Vagina (tissue), 2 donors: ENCODE measurements at regions not wholly inside any gene's neighbourhood (a gene's known extent, or its start where the extent isn't known, plus 50 kb on each side); places are given as distances from the start of the nearest gene placed in this dataset.

Experiments used
- DNase-seq, 2 donors: peaks; one replicate each; pipeline ENCODE4 v3.0.0-alpha.2; 2017; ENCODE audit errors: extremely low spot score in 2 of 2
- H3K27ac ChIP-seq: fragments of 200-600 bp; sonication (generic); one replicate; pipeline ENCODE4 v1.5.1; 2019
- H3K27me3 ChIP-seq: fragments of 200-600 bp; sonication (generic); one replicate; pipeline ENCODE4 v1.5.1; 2019
- H3K36me3 ChIP-seq, 2 donors: fragments of 200-600 bp; sonication (generic); one replicate each; pipeline ENCODE4 v1.5.1; 2017 to 2019
- H3K4me1 ChIP-seq: fragments of 200-600 bp; sonication (generic); one replicate; pipeline ENCODE4 v1.5.1; 2019
- H3K4me3 ChIP-seq, 2 donors: fragments of 200-600 bp; sonication (generic); 1 replicate in 1 of 2; 2 replicates in 1 of 2; pipeline ENCODE4 v1.5.1; 2016 to 2019
- H3K9me3 ChIP-seq: fragments of 200-600 bp; sonication (generic); one replicate; pipeline ENCODE4 v1.5.1; 2019
- POLR2A ChIP-seq, 2 donors: fragments of 450-650 bp; IDR thresholded peaks; one replicate each; pipeline ENCODE4 v1.6.1; 2017; ENCODE audit warnings: antibody characterized with exemption in 2 of 2, mild to moderate bottlenecking in 2 of 2, moderate library complexity in 2 of 2
- POLR2AphosphoS5 ChIP-seq, 2 donors: sonication (generic); formaldehyde crosslinking; IDR thresholded peaks; one replicate each; pipeline ENCODE4 v1.9.0; 2017; ENCODE audit warnings: antibody characterized with exemption in 2 of 2, mild to moderate bottlenecking in 2 of 2, low read depth in 1 of 2; ENCODE audit not compliant: insufficient read depth in 1 of 2
- intact Hi-C: fragments of 100-400 bp; cut with DNase I; formaldehyde crosslinking; loops from one replicate; pipeline ENCODE4 v1.15.1; 2023
- TF ChIP-seq, protein P1 (sequence below), 3 experiments: fragments of 450-650 bp in 2 of 3; fragments of 200-600 bp in 1 of 3; sonication (generic) in 1 of 3; IDR thresholded peaks; one replicate each; pipeline ENCODE4 v1.5.1; 2017 to 2019; ENCODE audit warnings: antibody characterized with exemption in 3 of 3, mild to moderate bottlenecking in 2 of 3, moderate library complexity in 2 of 3

DNA sequence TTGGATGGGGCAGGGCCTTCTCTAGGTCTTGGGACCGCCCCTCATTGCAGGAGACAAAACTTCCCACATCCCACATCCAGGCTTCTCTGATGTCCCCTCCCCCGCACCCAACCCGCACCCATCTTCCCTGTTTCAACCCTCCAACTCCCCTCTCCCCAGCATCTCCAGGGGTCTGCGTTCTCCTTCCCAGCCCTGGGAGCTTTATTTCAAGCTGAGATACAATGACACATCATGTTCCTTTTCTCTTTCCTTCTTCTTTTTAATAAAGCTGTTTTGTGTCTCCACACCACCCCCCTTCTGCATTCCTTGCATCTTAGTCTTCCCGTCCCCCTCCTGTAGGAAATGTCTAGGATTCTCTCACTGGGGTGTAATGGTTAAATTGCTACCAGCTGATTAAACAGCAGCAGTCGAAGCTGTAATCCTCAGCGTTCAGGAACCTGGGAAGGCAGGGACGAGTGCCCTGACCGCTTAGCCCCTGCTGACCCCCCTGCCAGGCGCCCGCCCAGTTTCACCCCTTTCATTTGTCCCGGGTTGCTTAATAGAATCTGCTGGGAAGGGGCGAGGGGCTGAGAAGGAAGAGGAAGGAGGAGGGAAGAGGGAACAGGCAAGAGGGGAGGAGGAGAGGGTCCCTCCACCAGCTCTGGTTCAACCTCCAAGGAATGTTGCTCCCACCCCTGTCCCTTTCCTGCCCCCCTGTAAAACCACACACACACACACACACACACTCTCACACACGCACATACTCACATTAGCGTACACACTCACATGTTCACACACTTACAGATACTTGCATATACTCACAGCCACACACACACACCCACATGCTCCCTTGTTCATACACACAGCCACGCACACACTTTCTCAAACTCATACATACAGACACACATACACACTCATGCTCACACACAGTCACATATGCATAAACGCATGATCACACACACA lies 104.5 kb upstream of the MED13L start:
- TF ChIP-seq POLR2AphosphoS5 (IDR thresholded peaks at IDR 0.05; ENCODE audit: insufficient read depth in 1 of 2, low read depth in 1 of 2), result peak in 1 of 2 donors; percentile 27
- TF ChIP-seq, protein P1, sequence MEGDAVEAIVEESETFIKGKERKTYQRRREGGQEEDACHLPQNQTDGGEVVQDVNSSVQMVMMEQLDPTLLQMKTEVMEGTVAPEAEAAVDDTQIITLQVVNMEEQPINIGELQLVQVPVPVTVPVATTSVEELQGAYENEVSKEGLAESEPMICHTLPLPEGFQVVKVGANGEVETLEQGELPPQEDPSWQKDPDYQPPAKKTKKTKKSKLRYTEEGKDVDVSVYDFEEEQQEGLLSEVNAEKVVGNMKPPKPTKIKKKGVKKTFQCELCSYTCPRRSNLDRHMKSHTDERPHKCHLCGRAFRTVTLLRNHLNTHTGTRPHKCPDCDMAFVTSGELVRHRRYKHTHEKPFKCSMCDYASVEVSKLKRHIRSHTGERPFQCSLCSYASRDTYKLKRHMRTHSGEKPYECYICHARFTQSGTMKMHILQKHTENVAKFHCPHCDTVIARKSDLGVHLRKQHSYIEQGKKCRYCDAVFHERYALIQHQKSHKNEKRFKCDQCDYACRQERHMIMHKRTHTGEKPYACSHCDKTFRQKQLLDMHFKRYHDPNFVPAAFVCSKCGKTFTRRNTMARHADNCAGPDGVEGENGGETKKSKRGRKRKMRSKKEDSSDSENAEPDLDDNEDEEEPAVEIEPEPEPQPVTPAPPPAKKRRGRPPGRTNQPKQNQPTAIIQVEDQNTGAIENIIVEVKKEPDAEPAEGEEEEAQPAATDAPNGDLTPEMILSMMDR (IDR thresholded peaks at IDR 0.05), result no peak
- peak overlapping the region; percentile 63 for H3K27ac ChIP-seq

DNA sequence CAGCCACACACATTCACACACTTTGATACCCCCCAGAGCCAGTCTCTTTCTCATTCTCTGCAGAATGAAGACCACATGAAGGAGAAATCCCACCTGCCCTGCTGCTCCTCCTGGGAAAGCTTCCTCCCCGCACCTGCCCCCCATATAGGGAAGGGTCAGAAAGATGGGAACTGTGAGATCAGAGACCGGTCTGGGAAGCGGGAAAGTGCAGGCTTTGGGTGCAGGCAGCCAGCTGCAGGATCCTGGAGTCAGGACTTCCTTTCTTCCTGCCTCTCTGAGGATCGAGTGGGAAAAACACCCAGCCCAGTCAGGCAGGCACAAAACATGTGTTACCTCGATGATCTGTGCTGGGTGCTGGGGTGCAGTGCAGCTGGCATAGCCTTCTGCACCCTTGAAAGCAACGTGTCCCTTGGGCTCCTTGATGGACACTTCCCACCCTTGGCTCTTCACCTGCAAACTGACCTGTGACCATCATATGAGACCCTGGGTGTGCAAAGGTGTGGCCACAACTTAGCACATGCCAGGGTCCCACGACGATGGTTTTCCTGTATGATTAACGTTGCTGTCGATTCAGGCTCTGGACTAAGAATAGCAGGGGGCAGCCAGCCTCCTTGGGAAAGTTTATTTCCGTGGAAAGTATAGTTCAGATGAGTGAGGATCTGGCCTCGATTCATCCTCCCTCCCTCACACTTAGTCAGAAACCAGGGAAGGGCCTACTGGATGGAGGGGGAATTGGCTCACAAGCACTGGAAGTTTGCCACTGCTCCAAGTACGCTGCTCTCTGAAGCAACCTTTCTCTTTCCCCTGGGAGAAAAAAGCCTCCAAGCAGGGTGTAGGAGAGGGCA lies 105.4 kb upstream of the MED13L start:
- DNase-seq, result no peak

More for the DNA sequence above, 104.5 kb upstream of the MED13L start:
- no peak overlapping the region for H3K4me3 ChIP-seq
- H3K9me3 ChIP-seq, result no peaks in the 10 kb centered on the region
- no peaks in the 10 kb centered on the region for H3K36me3 ChIP-seq
- DNase-seq, result no peak
- H3K27me3 ChIP-seq, result no peaks in the 10 kb centered on the region
- intact Hi-C loops, result no loop called here
- peaks cover 41% of the 10 kb centered on the region for H3K4me1 ChIP-seq

DNA sequence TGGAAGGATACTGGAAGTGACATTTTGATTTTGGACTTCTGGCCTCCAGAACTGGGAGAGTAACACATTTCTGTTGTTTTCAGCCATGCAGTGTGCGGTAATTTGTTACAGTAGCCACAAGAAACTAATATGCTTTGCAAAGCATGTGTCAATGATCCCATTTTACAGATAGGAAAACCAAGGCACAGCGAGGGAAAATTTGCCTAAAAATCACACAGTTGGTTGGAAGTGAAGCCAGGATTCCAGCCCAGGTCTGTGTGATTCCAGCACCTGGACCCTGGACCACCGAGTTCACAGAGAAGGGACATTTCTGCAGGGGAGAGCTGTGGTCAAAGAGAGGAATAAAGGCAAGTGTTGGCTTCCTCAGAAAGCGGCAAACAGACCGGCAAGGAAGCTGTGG lies 106.7 kb upstream of the MED13L start:
- DNase-seq, result no peak
- TF ChIP-seq POLR2A (IDR thresholded peaks at IDR 0.05), result no peak
- TF ChIP-seq, protein P1 (IDR thresholded peaks at IDR 0.05), result no peak
- no peak for TF ChIP-seq POLR2AphosphoS5 (IDR thresholded peaks at IDR 0.05; ENCODE audit: insufficient read depth in 1 of 2, low read depth in 1 of 2)
- peaks cover 40% of the 10 kb centered on the region for H3K4me1 ChIP-seq
- intact Hi-C loops, result no loop called here
- no peaks in the 10 kb centered on the region for H3K36me3 ChIP-seq
- H3K27me3 ChIP-seq, result no peaks in the 10 kb centered on the region
- no peaks in the 10 kb centered on the region for H3K9me3 ChIP-seq
- no peak overlapping the region for H3K27ac ChIP-seq
- no peak overlapping the region for H3K4me3 ChIP-seq

More for the DNA sequence above, 105.4 kb upstream of the MED13L start:
- intact Hi-C loops, result no loop called here
- H3K36me3 ChIP-seq, result no peaks in the 10 kb centered on the region
- H3K27ac ChIP-seq, result peak overlapping the region; percentile 63
- H3K9me3 ChIP-seq, result no peaks in the 10 kb centered on the region
- TF ChIP-seq, protein P1 (IDR thresholded peaks at IDR 0.05), result no peak
- peak; percentile 42 to 70 for TF ChIP-seq POLR2AphosphoS5 (IDR thresholded peaks at IDR 0.05; ENCODE audit: insufficient read depth in 1 of 2, low read depth in 1 of 2)
- TF ChIP-seq POLR2A (IDR thresholded peaks at IDR 0.05), result no peak
- H3K4me3 ChIP-seq, result no peak overlapping the region
- peaks cover 37% of the 10 kb centered on the region for H3K4me1 ChIP-seq
- H3K27me3 ChIP-seq, result no peaks in the 10 kb centered on the region

DNA sequence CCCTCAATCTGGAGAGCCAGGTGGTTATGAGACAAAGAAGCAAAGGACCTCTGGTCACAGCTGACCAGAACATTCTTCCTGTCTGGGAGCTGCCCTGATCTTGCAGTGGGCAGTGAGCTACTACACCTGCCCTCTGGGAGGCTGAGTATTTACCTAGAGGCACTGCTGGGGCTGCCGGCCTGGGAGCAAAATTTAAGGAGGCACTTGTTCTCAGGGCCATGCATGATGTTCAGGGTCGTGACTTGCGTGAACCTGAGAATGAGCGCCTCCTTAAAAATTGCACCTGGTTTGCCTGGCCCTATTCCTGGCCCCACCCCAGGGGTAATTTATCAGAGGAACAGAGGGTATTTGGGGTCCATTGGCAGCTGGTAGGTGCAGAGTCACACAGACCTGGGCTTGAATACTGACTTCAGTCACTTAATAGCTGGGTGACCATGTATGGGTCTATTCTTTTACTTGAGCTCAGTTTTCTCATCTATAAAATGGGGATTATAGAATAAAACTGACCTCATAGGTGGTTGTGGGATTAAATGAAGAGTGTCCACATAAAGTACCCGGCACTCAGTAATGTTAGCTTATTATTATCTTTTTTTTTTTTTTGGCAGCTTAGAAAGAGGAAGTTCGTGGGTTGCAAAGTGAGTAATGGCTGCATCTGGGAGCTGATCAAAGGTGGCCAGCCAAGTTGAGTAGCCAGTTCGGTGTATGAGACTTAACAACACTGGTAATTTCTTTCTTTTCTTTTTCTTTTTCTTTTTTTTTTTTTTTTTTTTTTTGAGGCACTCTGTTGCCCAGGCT lies 107.4 kb upstream of the MED13L start:
- DNase-seq, result no peak
- intact Hi-C loops, result no loop called here
- no peaks in the 10 kb centered on the region for H3K36me3 ChIP-seq
- no peaks in the 10 kb centered on the region for H3K9me3 ChIP-seq
- H3K27ac ChIP-seq, result no peak overlapping the region
- no peak overlapping the region for H3K4me3 ChIP-seq
- TF ChIP-seq, protein P1 (IDR thresholded peaks at IDR 0.05), result no peak
- TF ChIP-seq POLR2A (IDR thresholded peaks at IDR 0.05), result no peak
- TF ChIP-seq POLR2AphosphoS5 (IDR thresholded peaks at IDR 0.05; ENCODE audit: insufficient read depth in 1 of 2, low read depth in 1 of 2), result no peak
- H3K4me1 ChIP-seq, result peaks cover 47% of the 10 kb centered on the region
- no peaks in the 10 kb centered on the region for H3K27me3 ChIP-seq
